ENCODE measurements at regions not wholly inside any gene's neighbourhood (a gene's known extent, or its start where the extent isn't known, plus 50 kb on each side); places are given as distances from the start of the nearest gene placed in this dataset.

DNA sequence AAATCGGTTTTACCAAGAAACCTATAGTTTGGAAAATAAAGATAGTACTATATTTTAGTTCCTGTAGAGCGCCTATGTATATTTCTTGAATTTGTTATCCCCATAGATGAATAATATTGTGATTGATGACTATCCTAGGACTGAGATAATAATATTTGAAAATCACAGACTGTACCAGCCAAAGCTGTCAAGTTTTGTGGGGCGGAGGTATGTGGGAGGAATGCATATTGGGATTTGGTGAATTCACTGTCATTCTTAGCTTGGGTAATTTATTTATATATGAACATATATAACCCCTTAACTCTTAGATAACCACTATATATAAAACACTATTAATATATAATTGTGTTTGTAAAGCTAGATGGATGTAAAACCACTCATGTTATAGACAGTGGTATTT lies 205.5 kb upstream of the ARSJ start:
- DNase-seq: no peak

DNA sequence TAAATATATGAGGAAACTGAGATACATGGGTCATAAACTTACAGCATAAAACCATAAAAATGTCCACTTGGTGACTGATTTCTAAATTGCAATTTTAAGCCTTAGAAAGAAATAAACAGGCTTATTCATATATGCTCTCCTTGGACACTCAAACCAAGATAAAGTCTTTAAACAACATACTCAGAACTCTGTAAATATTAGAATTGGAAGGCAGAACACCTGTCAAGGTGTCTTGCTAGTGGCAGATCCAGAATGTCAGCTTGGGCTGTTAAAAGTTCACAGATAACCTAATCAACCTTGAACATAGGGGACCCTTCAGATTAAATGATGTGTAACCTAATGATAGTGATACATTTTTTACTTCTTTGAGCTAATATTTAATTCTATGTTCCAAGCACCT lies 208.1 kb upstream of the ARSJ start:
- DNase-seq: no peak

DNA sequence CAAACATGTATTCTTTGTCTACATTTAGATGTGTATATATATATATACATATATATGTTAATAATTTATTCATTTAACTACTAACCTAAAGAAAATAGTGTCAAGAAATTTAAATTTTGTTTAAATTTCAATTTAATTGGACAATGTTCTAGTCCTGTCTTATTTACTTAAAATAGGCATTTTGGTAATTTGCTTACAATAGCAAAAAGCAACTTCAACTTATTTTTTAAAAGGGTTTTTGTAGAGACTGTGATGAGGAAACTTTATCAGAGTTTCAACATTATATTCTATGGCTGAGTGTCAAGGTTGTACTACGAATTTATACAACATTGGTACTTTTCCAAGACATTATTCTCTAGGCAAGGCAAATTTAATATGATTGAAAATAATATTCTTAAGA lies 212.0 kb upstream of the ARSJ start:
- DNase-seq: no peak

DNA sequence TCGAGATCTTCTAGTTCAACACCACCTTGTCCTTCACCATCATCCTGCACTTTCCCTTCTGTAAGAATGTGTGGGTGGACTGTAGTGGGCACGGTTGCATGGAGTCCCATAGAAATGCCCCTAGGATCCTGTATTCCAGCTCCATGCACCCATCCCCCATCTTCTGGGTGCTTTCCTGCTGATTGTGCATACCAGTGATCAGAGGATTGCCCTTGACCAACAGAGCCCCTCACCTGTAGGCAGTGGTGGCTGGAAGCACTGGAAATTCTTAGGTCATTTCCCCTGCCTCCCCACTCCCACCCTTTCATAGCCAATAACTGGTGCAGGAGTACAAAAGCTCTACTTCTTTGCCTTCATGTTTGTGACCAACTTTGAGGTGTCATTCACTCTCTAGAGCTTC lies 213.4 kb upstream of the ARSJ start:
- DNase-seq: no peak

DNA sequence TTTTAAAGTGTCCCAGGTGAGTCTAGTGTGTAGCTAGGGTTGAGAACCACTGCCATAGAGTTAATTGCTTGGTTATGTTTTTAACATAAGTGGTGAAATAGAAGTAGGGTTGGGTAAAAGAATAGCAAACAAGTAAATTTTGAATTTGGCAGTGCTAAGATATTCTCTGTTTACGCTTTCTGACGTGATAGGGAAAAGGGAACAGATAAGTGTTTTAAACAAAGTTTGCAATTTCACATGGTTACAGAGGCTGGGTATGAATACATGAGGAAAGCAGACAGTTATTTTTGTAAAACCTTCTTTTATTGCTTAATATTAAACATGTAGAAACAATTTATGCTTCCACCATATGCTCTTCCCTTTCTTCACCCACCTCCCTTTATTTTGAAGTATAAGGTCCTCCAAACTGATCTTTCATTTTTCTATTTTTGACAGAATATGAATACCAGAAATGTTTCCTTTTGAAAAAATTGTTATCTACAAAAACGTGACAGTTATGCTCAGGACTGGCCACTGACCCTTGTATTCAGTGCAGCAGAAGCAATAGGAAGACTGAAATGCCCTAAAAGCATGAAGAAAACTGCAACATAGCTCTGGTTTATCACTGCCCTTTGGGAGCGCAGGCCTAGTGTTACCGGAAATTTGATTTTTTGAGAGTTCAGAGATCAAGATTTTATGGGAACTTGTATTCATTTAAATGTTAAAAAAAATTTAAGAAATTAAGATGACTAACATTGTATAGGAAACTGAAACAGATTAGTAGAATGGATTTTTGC lies 214.4 kb upstream of the ARSJ start:
- no peak for DNase-seq

DNA sequence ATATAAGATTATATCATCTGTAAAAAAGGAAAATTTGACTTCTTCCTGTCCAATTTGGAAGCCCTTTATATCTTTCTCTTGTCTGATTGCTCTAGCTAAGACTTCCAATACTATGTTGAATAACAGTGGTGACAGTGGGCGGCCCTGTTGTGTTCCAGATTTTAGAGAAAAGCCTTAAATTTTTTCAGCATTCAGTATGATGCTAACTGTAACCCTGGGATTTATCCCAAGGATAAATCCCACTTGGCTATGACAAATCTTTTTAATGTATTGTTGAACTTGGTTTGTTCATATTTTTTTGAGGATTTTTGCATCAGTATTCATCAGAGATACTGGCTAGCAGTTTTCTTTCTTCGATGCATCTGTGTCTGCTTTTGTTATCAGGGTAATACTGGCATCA lies 217.2 kb upstream of the ARSJ start:
- DNase-seq: no peak

DNA sequence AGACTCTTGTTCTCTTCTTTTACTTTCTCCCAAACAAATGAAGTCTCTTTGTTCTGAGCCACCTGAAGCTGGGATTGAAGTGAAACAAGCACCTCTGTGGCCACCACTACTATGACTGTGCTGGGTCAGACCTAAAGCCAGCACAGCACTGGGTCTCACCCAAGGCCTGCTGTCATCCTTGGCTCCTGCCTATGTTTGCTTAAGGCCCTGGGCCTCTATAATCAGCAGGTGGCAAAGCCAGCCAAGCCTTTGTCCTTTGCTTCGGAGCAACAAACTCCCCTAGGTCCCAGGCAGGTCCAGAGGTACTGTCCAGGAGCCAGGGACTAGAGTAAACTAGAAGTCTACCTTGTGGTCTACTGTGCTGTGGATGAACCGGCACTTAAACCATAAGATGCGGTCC lies 220.6 kb upstream of the ARSJ start:
- DNase-seq: no peak

DNA sequence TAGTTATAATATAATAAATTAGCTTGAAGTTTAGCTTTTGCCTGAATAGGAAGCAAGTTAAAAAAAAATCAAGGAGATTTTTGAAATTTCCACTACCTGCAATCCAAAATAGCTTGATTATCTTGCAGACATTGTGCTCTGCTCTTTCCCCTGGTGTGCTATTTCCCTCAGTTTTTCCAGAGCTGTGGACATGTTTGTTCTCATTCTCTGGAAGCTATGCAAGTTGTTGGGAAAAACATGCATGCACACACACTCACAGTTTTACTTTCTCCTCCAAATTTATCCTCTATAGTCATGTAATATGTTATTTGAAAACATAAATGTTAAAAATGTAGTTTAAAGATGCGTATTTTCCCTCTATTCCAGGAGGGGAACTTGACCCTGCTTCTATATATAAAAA lies 225.8 kb upstream of the ARSJ start:
- no peak for DNase-seq

DNA sequence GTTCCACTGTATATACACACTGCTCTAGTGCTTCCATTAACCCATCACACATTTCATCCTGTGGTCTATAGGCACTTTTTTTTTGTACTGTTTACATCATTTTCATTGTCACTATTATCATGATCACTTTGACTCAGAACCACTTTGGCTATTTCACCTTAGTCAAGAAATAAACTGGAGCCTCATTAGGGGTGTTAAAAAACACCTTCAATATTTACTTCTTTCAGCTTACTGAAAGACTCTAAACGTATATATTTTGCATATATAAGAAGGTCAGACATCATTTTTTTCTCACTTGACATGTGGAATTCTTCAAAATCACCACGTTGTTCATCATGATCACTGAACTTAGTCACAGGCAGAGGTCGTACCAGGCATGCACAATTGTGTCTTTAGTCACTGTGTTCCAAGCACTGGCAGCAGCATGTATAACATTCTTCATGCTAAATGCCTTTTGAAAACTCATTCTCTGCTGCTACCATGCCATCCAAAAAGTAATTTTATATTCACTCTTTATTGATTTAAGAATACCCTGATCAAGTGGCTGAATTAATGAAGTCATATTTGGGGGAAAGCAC lies 229.2 kb upstream of the ARSJ start:
- peak; percentile 48 for DNase-seq

DNA sequence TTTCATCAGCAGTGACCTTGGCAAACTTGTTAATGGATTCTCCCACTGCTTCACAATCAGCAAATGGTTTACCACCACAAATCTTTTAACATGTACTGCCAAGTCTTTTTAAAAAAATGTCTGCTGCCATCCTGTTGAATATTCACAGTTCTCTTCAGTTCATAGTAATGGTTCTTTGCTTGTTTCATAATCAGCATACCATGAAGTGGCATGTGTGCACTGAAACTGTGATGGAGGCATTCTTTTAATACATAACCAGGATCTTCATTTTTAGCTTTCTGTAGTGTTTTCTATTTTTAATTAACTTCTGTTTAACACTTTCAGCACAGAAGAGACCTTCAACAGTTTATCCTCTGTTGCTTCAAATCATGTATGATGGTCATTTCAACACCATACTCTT lies 230.1 kb upstream of the ARSJ start:
- DNase-seq: no peak

DNA sequence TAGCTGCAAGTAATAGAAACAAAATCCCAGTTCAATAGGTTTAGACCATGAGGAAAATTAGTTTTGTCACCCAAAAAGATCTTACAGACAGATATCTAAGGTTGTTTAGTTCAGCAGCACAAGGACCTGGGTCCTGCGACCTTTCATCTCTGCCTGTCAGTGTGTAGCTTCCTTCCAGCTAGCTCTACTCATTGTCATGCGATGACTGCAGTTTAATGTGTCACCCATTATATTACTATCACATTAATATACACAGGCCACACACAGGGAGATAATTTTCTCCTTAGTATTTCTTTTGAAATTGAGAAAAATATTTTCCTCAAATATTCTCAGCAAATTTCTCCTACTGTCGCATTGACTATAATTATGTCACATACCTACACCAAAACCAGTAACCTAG lies 232.1 kb upstream of the ARSJ start:
- DNase-seq: no peak

DNA sequence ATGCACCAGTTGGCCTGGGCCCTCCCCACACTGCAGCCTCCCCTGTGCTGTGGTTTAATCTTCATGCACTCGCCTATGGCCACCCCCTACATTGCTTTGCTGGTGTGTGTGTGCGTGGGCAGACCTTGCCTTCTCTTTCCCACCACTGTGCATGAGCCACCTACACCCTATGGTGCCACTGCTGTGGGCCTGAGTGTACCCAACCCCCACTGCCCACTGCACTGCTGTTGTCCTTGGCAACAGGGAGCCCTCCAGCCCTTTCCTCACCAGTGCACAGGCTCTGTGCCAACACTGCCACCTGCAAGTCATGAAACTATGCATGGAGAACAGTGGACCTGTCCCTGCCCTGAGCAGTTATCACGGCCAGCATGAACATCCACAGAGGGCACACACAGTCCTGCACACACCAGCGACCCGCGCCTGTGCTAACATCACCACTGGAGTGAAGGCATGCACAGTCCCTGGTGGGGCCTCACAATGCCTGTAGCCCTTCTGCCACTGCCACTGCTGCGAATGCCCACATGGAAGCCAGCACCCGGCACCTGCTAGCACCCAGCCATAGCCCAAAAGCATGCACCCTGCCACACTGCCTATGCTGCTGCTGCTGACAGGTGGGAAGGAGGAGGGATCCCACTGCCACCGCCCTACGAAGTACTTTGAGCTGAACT lies 237.8 kb upstream of the ARSJ start:
- DNase-seq: no peak

DNA sequence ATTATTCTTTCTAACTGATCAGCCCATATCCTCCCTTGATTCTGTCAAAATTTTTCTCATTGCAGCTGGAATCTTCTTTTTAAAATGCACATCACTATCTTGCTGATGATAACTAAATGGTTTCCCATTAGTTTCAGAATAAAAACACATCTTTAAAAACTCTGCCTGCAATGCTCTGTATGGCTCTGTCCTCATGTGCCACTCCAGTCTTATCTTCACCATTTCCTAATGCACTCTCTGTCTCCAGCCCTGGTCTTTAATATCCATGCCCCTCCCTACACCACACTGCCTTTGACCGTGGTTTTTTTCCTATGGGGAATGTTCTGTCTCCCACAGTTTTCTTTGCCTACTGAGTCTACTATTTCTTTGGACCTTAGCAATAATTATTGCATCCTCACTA lies 244.1 kb upstream of the ARSJ start:
- no peak for DNase-seq

DNA sequence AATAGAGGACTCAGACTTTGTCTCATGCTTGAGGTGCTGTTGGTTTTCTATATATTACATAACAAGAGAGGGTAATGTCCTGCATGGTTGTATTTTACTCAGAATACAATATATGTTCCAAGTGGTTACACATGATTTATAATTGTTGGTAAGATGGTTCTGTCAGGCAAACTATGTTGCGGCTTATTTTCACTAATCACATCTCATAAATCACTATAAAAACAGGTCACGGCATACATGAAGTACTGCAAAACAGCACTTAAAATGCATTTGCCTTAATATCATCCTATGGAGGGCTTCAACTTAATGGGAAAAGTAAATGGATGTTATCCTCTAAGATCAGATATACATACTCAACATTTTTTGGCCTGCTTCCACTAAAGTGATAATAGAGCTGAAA lies 246.0 kb upstream of the ARSJ start:
- no peak for DNase-seq

DNA sequence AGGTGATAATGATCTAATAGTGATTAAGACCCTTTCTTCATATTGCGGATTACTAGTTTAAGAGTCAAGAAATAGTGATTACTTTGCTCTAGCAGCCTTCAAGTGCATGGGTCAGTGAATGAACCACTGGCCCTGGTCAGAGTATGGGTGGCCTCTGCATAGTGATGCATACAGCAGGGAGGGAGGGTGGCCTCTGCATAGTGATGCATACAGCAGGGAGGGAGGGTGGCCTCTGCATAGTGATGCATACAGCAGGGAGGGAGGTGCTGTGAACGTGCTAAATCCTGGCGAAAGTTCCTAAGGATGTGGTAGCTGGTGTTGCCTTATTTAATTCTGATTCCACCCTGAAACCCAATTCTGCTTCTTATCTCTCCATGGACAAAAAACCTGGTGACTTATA lies 246.7 kb upstream of the ARSJ start:
- DNase-seq: no peak

DNA sequence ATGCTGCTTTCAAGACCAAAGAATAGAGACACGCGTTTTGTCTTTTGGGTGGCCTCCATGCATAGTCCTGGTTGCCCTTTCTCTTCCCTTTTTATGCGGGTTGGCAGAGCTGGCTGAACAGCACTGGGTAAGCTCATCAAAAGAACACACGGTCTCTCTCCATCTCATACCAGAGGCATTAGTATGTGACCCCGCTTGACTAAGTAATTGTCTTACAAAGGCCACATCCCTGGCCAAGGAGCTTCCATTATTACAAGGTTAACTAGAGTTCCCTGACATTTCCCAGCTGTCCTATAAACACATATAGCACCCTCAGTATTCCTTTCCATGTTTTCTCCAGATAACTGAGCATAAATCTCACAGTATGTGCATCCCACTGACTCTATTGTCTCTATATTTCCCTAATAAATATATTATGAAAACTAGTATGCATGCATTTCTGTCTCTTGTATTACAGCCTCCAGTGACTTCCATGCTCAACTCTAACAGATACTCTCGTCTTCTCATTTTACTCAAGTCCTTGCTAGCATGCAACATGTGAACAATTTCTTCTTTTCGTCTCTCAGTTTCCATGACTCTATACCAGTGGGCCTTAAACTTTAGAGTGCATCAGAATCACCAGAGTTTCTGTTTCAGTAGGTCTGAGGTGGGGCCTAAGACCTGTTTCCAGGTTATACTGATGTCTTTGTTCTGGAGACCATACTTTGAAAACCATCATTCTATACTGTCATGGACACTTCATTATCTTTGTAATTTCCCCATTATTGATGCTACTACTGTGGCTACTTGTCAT lies 247.7 kb upstream of the ARSJ start:
- DNase-seq: peak; percentile 22

DNA sequence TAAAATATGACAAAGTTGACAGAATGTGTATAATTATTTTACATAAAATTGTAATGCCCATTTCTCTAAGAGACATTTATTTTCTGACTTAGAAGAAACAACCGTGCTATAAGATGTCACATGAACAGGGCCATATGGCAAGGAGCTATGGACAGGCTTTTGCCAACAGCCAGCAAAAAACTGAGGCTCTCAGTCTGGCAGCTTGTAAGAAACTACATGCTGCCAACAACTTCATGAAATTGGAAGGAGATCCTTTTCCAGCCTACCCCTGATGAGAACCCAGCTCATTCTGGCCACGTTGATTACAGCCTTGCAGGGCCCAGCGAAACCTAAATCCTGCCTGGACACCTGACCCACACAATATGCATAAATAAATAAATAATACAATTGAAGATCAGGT lies 250.3 kb upstream of the ARSJ start:
- DNase-seq: no peak

DNA sequence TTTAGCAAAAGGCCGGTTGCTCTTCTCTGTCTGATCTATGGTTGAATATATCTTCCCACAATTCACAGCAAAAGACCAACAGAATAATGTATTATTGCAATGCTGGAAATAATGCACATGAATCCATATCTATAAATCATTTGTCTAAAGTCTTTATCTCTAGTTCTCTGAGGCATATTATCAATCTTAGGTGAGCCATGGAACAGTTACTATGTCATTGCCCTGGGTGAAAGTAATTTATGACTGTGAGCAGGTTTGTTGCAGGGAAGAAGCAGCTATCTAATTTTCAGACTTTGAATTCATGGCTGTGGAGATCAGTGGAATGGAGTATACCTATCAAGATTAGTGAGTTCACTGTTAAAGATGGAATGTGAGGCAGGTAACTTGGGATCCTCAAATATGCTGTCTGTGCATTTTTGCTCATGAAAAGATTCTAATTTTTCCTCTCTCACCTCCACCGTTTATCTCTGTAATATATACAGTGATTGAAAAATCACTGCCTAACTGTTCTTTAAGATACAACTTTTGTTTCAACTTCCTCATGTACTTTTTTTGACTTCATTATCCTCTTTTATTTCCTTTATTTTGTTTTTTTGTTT lies 256.8 kb upstream of the ARSJ start:
- no peak for DNase-seq

DNA sequence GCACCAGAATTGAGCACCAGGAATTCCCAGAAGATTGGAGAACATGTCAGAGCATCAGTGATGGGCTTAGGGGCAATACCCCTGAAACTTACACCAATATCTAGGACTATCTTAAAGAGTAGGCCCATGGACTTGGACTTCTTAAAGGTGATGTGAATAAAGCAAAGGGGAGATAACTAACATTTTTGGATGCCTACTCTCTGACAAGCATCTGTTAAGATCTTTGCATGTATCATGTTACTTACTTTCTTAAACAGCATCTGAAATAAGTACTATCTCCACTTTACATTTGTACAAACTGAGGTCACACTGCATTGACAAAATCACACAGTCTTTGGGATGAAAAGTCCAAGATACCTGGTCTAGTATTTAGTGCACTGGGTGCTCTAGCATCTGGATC lies 258.6 kb upstream of the ARSJ start:
- no peak for DNase-seq

DNA sequence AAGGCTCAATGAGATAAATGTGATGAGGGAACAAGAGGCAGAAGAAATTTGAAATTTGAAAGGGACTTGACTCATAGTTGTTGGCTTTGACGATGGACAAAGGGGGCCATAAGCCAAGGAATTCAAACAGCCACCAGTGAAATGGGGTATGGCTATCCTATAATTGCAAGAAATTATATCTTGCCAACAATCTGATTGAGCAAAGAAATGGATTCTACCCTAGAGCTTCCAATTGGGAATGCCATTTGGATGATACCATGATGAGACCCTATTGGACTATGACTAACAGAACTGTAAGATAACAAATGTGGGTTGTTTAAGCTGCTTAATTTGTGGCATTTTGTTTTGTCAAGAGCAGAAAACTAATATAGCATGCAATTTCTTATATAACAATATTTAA lies 270.1 kb upstream of the ARSJ start:
- DNase-seq: no peak

DNA sequence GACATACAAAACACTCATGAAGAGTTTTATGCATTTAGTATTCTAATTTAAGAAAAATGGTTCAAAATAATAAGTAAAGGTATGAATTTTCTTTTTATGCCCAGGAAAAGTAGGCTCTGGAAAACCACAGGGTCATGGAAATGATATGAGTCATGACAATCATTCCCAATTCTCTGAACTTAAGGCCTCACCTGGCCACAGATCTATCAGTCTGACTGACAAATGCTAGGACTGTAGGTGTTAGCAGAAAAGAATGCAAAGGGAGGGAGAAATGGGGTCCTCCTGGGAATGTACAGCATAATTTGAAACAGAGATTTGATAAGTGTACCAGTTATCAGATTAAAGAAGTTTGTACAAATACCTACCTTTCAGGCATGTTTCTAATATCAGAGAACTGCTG lies 270.5 kb upstream of the ARSJ start:
- no peak for DNase-seq

DNA sequence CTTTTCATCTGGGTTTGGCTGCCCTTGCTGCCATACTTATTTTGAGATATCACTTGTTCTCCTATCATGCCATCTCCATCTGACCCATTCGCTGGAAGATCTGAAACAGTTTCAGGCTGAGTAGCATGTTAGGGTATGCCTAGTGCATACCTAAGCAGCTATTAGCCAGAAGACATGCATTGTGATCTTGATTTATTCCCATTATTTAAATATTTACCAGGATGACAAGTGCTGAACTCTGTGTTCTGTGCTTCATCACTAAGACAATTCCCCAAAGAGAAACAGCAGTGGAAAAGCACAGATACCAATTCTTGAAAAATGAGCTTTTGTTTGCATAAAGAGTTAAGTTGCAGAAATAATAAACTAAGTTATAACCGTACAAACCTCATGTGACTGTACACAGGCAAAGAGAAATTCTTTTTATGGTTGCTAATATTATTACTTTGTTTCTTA lies 271.0 kb upstream of the ARSJ start:
- DNase-seq: no peak

DNA sequence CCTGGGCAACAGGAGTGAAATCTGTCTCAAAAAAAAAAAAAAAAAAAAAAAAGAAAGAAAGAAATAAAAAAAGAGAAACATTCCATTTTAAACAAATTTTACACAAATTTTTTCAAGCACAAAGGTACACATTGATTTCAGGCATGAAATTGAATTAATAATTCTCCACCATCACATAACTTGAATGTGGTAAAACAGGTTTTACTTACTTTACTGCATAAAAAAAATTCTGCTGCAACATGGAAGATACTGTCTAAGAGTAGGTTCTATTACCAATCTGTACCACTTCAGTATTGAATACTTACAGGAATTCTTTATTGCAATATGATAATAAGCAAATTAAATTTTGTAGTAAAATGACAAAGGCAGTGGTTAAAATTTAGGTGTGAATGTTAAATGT lies 271.6 kb upstream of the ARSJ start:
- DNase-seq: no peak
